HG02642 (cell line): ENCODE measurements at regions not wholly inside any gene's neighbourhood (a gene's known extent, or its start where the extent isn't known, plus 50 kb on each side); places are given as distances from the start of the nearest gene placed in this dataset.

Experiments
- ATAC-seq: cut with Tn5 transposase; IDR thresholded peaks from one replicate; pipeline ENCODE4 v1.9.1; 2021; ENCODE audit warnings: mild to moderate bottlenecking; ENCODE audit not compliant: unreplicated experiment, poor library complexity

DNA sequence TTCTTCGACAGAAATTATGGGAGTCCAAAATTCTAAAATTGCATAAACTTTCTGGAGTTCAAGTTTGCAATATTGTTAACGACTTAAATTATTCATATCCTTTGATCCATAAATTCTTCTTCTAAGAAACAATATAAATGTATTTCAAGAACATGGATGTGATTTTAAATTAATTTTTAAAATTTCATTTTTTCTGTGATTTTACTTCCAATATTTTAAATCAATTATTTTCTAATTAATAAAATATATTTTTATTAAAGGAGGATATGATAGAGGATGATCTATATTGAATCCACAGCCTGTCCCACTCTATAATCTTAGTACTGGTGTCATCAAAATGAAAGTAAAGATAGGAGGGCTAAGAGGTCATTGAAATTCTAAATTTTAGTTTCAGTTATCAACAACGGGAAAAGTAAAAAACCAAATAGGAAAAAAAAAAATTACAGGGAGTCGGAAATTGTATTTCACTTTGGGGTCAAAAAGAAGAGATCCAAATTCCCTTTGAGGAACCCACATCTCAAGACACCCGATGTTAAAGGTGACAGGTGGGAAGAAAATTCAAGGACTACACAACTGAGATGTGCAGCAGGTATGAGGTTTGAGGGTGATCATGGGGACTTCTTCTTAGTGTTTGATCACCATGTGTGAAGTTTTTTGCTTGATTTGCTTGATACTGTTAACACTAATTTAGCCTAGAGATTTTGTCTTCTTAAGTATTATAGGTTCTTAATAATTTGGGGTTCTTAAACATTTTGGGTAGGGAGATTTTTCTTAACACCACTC lies 154.8 kb upstream of the RGS18 start:
- no peak for ATAC-seq

DNA sequence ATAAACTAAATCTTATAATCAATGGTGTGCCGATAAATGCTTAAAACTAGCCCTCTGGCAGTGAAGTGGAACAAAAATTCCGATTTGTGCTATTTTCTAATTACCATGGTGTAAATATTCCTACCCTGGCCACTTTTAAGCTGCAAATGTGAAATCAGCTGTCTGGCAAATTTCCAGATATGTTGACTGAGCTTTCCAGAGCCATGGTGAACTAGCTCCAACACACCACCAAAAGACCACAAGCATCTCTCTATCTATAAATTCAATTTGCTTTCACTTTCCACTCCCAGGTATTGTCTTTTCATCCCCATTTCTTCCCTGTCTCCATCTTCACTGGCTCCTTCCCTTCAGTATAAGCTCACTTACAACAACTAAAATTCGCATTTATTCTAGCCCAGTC lies 152.3 kb upstream of the RGS18 start:
- ATAC-seq = no peak

GRCh38 chr1:192008281-192008825 lies 149.9 kb upstream of the RGS18 start:
- no peak for ATAC-seq

DNA sequence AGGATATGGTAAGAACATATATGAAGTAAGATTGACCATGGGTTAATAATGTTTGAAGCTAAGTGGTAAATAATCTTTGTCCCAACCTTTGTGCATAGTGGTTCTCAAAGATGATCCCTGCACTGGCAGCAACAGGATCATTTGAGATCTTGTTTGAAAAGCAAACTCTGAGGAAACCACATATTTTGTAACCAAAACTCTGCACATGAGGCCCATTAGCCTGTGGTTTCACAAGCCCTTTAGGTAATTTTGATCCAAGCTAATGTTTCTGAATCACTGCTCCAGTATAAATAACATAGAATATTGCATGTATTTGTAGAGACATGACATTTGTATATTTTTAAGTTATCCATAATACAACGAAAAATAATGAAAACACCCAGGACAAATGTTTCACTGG lies 147.9 kb upstream of the RGS18 start:
- no peak for ATAC-seq

DNA sequence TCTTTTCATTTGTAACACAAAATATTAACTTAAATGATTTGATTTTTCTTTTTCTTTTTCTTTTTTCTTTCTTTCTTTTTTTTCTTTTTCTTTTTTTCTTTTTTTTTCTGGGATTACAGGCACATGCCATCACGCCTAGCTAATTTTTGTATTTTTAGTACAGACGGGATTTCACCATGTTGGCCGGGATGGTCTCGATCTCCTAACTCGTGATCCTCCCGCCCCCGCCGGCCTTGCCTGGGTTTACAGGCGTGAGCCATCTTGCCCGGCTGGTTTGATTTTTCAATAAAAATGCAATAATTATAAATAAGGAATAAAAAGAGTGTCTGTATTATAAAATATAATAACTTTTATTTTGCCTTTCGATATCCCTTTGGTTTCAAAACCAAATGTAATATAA lies 146.7 kb upstream of the RGS18 start:
- no peak for ATAC-seq

GRCh38 chr1:192022827-192023226 lies 135.4 kb upstream of the RGS18 start:
- no peak for ATAC-seq

DNA sequence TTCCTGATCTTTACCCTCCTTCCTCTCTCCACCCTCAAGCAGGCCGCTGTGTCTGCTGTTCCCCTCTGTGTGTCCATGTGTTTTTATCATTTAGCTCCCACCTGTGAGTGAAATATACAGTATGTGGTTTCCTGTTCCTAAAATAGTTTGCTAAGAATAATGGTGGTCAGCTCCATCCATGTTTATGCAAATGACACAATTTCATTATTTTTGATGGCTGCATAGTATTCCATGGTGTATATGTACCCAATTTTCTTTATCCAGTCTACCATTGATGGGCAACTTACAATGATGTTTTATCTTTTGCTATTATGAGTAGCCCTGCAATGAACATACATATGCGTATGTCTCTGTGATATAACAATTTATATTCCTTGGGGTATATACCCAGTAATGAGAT lies 133.4 kb upstream of the RGS18 start:
- no peak for ATAC-seq

- ATAC-seq = no peak
Observed at GRCh38 chr1:192038567-192038966, 119.7 kb upstream of the RGS18 start.

GRCh38 chr1:192045131-192045530 lies 113.1 kb upstream of the RGS18 start:
- no peak for ATAC-seq

DNA sequence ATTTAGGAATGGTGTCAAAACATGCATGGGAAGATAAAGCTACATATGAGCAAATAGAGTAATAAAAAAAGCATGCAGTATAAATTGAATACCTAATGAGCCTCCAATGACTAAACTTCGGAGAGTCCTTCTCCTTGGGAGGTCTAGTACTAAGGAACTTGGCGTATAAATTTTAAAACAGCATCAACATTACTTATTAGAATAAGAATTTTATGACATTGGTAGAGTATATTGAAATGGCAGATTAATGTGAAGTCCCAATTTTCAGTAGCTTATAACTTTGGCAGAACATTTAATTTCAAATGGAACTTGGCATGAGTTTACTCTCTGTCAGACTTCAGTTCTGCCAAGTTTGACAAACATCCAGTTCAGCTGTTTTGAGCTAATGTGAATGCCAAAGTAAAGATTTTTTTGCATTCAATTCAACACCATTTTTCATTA lies 104.7 kb upstream of the RGS18 start:
- no peak for ATAC-seq

DNA sequence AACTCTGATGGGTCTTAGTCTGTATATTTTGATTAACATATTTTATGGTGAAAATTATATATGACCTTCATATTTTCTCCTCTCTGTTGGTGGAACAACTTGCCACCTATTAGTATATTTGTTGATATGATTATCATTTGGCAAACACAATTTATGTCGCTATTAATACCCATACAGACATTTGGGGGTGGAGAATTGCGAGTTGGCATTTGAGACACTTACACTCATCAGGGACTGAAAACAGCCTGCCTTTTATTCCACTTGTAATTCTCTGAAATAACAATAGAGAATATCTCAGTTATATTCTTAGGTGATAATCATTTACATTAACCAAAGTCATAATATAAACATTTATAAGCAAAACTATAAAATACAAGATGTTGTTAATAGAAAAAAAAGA lies 100.5 kb upstream of the RGS18 start:
- no peak for ATAC-seq

DNA sequence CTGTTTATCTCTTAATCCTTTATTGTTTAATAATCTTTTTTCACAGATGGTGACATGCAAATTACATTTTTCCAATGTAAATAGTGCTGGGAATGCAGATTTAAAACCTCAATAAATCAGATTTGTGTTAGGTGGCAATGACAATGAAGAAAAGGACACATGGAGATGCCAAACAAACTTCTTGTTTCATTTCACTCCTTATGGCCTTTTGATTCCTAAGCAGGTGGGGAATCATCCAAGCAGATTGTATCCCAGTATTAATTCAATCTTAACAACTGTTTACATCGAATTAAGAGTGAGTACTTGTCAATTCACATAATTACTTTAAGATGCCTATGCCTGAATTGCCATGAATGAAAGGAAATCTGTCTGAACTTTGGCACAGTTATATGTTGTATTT lies 98.9 kb upstream of the RGS18 start:
- no peak for ATAC-seq

DNA sequence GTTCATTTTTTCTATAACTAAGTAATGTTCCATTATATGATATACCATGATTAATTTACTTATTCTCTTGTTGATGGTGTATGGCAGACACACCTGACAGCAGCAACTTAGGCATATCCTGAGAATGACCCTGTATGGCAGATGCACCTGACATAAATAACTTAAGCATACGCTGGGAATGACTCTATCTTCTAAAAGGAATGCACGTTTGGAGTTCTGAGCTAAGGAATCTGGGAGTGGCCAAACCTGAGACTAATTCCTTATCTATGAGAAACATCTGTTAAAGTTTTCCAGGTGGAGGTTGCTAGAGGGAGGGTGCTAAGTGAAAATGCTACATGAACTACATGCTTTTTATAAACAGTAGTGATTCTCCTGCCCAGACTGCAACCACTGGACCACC lies 96.7 kb upstream of the RGS18 start:
- no peak for ATAC-seq

DNA sequence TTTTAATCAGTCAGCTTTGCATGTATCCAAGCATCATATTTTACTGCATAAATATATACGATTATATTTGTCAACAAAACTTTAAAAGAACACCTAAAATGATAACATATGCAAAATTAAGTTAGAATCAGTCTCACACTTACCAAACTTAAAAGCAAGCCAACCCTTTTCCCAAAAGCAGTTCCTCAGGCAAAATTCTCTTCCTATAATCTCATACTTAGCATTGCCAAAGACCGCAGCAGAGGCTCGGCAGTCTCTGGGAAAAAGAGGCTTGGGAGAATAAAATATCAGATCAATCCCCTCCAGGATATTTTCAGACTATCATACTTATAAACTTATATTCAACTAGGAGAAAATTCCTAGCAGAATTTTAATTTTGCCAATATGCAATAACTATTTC lies 93.2 kb upstream of the RGS18 start:
- ATAC-seq = no peak

DNA sequence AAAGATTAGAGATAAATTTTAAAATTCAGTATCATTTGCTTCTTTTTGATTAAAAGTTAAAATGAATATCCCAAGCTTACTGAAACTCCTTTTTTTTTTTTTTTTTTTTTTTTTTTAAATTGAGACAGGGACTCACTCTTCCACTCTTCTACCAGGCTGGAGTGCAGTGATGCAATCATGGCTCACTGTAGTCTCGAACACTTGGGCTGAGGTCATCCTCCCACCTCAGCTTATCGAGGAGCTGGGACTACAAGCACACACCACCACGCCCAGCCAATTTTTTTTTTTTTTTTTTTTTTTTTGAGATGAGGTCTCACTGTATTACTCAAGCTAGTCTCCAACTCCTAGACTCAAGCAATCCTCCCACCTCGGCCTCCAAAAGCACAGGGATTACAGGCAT lies 92.1 kb upstream of the RGS18 start:
- ATAC-seq = no peak

- ATAC-seq = no peak
Observed at GRCh38 chr1:192067360-192067759, 90.9 kb upstream of the RGS18 start.

DNA sequence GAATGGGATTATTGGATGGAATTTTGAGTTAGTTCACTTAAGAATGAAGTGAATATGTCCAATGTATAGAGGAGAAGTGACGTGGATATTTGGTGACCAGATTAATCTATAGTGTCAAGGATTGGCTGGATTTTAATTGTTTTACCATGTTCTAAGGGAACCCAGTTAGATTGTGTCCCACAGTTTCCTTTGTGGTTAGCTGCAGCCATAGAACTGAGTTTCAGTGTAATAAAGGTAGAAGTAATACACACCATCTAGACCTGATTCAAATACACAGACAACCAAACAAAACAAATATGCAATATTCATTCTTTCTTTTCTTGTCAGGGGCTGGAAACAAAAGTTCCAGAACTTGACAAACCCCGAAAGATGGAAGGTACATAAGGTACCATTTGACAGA lies 88.0 kb upstream of the RGS18 start:
- ATAC-seq = no peak

DNA sequence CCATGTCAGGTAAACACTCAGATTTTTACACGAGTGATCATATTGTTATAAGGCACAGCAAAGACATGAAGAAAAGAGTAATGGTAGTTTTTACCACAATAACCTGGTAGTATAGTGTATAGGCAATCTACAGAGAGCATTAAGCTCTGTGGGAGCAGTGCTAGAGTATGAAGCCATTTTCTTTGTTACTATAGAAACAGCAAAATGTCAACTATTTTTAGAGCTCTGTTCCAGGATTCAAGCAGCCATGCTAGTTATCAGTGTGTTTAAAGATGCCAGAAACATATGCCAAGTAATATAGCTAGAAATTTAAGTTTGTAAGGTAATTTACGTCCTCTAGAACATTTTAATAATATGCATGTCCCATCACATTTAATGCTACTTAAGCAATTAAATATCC lies 77.6 kb upstream of the RGS18 start:
- no peak for ATAC-seq

GRCh38 chr1:192081359-192081758 lies 76.9 kb upstream of the RGS18 start:
- no peak for ATAC-seq

GRCh38 chr1:192086644-192087043 lies 71.6 kb upstream of the RGS18 start:
- no peak for ATAC-seq

DNA sequence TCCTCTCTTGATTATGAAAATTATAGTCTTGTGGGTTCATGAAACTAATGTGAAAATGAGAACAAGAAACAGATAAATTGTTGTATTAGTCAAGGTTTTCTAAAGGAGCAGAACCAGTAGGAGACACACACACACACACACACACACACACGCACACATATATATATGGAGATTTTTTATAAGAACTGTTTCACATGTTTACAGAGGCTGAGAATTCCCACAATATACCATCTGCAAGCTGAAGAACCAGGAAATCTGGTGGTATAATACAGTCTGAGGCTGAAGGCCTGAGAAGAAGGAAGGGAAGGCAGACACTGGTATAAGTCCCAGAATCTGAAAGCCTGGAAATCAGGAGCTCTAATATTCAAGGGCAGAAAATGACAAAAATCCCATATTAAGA lies 70.9 kb upstream of the RGS18 start:
- ATAC-seq = no peak

- no peak for ATAC-seq
Observed at GRCh38 chr1:192088496-192088895, 69.8 kb upstream of the RGS18 start.
